Femur (tissue), 1 donor: ENCODE measurements at regions not wholly inside any gene's neighbourhood (a gene's known extent, or its start where the extent isn't known, plus 50 kb on each side); places are given as distances from the start of the nearest gene placed in this dataset.

Experiments used
- DNase-seq: peaks from one replicate; pipeline ENCODE4 v3.0.0-alpha.2; 2017

DNA sequence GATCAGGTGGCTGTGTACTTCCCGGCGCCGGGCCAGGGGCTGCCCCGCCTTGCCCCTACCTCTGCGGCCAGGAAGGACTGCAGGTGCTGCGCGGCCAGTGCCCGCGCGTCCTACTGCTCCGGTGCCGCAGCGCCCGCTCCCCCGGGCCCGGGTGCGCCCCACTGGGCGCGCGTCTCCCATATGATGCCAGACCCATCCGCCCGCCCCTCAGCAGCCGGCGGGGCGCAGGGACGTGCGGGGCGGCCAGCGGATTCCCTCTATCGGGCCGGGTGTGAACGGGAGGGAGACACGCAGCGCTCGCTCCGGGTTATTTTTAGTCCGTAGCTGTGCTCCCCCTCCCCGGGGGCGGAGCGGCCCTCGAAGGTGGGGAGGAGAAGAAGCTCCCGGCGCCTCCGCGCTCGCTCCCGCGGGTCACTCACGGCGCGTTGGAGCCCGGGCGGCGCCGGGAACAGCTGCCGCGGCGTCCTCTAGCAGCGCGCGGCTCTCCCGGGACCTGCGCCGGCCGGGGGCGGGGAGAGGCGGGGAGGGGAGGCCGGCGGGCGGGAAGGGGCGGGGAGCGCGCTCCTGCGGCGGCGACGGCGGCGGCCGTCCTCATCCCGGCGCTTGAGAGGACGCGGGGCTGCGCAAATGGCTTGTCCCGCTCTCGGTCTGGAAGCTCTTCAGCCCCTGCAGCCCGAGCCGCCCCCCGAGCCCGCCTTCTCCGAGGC is 103.6 kb downstream of the UCHL1 start:
- peak; percentile 87 for DNase-seq

DNA sequence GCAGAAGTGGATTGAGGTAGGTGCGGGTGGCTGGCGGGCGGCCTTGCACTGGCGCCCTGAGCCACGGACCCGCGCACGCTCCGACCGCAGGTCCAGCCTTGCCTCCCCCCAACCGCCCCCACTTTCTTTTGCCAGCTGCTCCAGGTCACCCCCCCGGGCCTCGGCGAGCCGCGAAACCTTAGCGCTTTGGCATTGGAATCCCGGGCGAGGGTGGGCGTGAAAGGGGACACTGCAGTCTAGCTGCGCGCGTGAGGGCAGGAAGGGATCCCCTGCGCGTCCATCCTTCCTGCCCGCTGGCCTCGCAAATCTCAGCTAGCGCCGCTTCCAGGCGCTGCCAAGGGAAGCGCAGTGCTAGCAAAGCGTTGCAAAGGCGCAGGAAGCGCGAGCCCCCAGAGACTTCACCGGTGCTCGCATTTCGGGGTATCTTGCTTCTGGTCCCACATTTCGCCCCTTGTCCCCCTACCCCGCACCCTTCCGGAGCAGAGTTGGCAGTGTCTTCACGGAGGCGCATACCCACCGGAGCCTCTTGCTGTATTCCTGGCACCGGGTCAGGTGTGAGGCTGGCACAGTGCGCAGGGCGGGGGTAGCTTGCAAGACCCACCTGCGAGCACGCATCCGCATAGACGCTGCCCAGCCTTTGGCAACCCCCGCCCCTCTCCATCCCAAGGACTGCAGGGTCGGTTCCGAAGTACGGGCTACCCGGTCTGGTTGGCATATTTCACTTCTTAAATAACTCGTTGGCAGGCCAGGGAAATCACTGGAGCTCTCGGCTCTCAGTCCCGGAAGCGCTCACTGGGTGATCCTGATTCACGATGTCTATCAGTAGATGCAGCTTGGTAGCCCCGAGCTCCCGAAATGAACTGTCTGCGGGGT is 104.4 kb downstream of the UCHL1 start:
- DNase-seq = peak; percentile 69

DNA sequence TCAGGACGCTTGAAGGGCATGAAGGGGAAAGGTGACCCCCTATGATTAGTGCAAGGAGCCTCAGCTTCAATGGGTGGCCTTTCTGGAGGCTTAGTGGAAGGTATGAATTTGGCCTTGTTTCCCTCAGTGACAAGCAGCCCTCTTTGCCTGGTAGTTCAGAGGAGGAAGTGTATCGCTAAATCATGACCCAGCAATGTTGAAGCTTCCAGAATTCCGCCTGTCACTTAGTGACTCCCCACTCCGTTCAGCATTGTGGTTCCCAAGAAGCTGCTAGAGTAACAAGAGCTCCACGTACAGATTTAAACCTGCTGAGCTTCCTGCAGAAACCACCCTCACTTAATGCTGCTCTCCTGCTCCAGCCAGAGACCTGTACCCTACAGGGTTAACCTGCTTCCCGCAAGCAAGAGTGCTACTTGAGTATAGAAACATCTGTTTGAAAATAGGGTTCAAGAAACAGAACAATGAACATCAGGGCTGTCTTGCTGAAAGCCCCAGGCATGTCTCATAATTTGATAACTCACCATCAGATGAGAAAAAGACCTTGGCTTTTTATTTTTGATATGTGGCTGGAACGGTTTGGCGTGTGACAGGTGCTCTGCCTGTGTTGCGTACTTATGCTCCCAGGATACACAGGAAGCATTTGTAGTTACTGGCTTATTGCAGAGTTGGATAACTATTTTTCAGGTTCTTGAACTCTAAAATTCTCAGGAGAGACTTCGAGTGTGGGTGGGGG is 105.2 kb downstream of the UCHL1 start:
- DNase-seq = no peak

DNA sequence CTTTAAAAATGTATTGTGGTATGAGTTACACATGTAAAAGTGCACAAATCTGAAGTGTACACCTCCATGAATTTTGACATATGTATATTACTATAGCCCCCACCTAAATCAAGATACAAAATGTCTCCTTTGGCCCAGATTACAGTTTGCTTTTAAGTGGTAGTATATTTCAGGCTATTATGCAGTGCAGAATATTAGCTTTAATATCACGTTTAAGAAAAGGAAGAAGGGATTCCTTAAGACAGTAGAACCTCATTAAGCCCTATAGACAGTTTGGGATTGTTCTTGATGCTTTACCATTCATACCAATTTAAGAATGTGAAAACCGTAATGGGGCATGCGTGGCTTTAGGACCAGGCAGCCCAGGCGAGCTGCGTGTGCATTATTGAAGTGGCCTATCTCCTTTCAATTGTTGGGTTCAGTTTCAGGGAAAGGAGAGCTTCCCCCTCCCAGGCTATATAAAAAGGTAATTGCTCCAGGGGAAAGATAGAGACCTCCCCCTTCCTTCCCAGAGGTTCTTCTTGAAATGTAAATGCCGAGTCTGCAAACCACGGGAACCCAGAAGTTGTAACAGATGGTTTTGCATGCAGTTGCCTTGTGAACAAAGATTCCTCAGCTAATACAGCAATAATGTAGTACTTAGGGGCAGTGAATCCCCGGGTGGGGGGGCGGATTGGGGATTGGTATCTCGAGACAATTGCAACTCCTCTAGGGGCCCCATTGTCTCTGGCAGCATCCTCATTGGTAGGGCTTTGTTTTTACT is 106.1 kb downstream of the UCHL1 start:
- DNase-seq = peak; percentile 38

DNA sequence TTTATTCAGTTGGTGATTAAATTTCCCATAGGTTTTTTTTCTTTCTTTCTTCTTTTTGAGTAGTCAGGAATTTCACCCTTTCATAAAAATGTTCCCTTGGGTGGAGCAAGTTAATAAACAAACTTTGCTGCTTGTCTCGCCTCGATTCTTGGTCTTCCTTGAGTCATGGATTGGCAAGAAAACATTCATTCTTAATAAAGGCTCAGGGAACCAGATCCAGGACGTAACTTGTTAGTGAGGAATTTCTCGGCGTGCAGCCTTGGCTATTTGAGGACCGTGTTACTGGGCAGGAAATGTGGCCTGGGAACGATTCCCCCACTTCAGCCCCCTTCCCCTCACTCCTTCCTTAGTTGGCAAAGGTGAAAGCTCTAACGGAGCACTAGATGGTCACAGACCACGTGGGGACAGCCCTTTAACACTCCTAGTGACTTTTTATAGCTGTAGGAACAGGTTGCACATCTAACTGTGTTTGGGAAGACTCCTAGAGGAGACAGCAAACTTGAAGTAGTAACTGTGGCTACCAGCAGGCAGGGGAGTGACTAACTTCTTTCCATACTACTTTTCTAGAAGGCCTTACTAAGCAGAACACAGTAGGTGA is 106.8 kb downstream of the UCHL1 start:
- DNase-seq = peak; percentile 73

DNA sequence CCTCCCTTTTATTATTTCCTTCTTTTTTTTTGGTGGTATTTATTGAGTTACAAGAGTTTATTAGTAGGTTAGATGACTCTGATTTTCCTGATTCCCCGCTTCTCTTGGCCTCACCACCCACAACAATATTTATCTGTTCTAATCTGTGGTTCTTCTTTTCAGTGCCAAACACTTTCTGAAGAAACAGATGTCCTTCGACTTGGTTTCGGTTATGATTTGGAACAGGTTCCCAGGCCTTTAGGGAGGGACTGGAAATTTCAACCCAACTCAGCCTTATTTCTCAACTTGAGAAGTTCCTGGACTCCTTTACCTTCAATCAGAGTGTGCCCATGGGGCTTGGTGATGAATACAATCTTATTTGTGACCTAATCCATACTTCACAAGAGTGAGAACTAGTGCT is 108.1 kb downstream of the UCHL1 start:
- DNase-seq = no peak

DNA sequence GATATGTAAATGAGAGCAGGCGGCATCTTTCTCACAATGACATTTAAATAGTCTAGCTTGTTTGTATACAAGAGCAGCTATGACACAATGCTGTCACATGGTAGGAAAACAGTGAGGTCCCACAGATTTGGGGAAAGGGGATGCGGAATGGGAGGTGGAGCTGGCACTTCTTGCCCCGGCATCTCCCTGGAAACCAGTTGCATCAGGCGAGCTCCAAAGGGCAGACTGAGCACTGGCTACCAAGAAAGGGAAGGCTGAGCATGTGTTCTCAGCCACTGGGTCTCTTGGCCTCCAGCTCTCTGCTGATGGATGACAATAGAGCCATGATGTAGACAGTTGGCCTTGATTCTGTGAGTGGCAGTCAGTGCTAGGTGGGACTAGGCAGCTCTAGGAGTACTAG is 109.0 kb downstream of the UCHL1 start:
- DNase-seq = no peak

DNA sequence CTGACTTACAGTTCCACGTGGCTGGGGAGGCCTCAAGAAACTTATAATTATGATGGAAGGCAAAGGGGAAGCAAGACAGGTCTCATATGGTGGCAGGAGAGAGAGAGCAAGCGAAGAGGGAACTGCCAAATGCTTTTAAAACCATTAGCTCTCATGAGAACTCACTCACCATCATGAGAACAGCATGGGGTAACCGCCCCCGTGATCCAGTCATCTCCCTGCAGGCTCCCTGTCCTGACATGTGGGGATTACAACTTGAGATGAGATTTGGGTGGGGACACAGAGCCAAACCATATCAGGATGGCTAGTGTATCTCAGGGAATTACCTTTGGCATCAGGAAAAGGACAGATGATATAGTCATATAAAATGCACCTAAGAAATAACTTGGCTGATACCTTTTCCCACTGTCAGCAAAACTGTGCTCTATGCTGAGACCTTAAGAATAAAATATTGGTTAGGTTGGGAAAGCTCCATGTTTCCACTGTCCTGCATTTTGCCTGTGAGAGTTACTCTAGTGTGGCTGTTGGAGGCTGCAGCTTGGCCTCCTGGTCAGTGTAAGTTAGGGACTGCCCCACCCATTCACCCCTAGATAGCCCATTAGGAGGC is 110.3 kb downstream of the UCHL1 start:
- DNase-seq = no peak

DNA sequence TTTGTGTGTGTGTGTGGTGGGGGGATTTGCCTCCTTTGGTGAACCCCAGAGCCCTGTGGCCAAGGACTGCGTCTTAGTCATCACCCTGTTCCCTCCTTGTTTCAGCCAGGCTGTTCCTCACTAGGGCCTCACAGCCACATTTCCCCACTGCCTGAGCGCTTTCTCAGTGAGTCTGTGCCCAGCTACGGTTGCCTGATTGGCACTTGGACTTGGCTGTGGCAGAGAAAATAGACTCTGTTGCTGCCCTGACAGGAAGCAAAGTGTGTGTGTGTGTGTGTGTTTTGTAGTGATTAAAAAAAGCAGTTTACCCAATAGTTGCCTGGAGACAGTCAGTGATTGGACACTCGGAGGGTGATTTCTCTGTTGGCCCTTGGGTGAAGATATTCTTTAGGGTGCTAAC is 113.0 kb downstream of the UCHL1 start:
- DNase-seq = peak; percentile 54

DNA sequence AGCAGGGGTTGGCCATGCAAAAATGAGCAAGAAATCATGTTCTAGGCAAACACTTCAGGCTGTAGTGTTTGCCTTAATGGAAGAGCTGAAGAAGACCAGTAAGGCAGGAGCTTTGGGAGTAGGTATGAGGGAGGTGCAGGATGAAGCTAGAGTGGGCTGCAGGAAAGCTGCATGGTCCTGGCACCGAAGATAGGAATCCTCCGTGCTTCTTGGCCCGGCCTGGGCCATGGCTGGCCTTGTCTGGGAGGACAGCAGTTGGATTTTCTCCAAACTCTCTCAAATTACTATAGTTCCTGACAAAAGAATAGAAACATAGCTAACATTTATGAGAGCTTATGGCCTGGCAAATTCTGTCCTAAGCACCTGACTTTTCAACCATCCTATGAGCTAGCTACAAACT is 116.5 kb downstream of the UCHL1 start:
- no peak for DNase-seq

DNA sequence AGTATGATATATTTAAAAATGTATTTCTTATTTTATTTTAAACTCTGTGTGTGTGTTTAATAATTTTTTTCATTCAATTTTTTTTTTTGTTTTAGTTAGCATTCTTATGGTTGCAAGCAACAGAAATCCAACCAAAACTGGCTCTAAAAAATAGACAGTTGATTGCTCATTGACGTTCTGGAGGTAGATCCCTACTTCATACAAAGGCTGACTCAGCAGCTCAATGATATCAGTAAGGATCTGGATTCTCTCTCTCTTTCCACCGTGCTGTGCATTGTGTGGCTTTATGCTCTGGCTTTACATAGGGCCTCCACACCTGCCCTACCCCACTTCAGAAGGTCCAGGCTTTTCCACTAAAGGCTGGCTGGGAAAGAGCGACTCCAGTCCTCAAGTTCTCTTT is 117.8 kb downstream of the UCHL1 start:
- no peak for DNase-seq

DNA sequence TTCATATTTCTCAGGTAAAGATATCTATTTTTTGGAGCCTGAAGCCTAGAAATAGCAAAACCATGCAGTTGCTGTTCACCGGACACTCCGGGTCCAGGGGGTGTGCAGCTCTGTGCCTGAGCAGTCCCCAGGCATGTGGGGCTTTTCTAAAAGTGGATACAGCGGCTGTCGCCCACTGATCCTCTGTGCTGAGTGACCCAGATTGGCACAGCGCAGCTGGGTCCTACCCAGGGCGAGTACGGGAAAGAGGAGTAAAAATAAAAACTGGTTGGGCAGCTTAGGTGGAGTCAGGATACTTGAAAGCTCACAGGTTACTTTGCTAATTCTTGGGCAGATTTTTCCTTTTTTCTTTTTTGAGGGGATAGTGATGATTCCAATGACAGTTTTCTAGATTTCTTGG is 118.8 kb downstream of the UCHL1 start:
- peak; percentile 56 for DNase-seq

DNA sequence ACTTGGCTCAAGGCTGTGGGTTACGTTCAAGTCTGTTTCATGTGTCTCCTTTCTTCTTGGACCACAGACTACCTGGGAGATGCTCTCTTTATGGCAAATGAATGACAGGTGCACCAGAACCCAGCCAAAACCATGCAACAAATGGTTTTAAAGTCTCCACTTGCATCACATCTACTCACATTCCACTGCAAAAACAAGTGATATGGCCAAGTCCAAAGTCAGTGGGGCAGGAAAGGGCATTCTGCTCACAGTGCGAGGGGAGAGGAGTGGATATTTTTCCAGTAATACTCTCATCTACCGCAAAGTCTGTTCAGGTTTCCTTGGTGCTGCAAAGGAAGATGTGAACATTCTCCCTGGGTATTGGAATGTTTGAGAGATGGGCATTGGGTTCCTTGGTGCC is 120.5 kb downstream of the UCHL1 start:
- no peak for DNase-seq

DNA sequence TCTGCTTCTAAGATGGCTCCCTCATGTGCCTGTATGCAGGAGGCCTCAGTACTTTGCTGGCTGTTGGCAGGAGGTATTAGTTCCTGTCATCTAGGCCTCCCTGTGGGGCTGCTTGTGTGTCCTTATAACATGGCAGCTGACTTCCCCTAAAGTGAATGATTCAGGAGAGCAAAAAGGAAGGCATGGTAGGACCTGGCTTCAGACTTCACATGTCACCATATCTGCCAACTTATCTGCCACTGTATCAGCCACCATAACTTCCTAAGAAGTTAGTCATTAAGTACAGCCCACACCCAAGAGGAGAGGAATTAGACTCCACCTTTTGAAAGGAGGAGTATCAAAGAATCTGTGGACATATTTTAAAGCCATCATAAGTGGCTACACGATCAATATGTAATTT is 122.5 kb downstream of the UCHL1 start:
- no peak for DNase-seq

DNA sequence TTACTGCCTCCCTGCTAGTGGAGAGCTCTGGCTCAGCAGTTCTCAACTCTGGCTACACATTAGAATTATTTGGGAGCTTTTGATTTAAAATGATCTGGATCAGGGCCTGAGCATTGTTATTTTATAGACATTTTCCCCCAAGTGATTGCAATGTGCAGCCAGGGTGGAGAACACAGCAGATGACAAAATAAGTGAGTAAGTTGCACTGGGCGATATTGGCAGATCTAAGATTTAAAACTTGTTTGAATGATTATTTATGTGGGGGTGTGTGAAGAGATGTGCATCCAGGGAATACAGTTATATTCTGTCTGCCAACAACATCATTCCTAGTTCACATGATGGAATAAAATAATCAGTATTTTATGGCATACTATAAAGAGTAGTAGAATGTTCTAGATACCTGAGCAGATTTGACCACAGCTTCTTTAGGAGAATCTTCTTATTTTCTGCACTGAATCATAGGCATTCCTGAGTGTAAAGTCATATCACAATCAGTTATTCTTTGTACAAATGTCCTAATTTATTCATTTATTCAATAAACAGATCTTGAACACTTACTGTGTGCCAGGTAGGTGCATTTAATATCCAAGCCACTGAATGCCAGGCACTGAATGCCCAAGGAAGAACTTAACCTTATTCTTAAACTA is 123.9 kb downstream of the UCHL1 start:
- DNase-seq = no peak

DNA sequence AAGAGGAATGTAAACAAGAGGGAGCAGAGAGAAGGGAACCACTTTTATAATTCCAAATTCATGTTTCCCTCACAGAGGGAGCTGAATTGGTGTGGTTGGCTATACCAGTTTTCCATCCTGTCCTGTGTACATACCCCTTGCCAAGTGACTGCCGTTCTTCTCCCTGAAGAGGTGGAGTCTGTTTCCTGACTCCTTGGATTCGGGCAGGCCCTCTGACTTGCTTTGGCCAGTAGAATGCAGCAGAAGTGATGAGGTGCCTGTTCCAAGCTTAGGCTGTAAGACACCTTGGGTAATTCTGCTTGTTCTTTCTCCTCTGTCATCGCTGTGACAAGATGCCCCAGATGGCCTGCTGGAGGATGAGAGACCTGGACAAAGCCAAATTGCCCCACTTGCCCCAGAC is 124.7 kb downstream of the UCHL1 start:
- DNase-seq = no peak

DNA sequence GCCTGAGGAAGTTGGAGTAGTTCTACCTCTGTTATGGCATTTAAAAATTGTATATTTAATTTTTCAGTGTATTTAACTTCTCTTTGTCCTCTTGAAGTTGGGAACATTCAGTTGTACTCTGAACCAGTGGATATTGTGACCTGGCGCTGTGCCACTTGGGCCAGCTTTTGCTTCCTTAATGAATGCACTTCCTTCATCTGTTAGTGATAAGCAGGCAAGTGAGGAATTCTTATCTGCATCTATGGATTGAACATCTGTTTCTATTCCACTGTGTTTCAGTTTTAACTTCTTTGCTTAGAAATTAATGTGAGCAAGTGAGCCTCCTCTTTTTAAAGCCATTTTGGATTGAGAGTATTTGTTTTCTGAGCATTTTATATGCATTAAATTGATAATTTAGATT is 128.3 kb downstream of the UCHL1 start:
- DNase-seq = peak; percentile 62

DNA sequence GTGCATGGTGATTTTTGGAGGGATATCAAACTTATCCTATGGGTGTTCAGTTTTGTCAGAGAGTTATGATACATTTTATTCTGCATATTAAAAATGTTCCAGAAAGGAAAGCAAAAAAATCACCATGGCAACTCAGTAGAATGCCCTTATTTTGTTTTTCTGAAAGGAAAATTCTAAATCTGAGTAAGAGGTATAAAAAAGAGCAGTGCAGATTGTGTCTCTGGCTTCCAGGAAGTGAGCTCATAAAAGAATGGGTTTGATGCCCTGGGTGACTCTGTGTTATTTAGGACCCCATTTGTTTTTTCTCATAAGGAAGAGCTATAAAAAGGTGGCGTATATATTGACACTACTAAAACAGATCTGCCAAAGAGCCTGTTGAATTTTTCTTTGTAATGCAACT is 128.8 kb downstream of the UCHL1 start:
- no peak for DNase-seq

DNA sequence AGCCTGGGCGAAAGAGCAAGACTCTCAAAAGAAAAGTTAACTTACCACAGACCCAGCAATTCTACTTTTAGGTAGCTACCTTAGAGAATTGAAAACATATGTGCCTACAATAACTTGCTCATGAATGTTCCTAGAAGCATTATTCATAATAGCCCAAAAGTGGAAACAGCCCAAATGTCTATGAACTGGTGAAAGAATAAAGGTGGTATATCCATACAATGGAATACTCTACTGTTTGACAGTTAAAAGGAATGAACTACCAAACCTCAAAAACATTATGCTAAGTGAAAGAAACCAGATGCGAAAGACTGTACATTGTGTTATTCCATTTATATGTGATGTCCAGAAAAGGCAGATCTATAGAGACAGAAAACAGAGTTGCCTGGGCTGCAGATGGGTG is 131.4 kb downstream of the UCHL1 start:
- DNase-seq = no peak

DNA sequence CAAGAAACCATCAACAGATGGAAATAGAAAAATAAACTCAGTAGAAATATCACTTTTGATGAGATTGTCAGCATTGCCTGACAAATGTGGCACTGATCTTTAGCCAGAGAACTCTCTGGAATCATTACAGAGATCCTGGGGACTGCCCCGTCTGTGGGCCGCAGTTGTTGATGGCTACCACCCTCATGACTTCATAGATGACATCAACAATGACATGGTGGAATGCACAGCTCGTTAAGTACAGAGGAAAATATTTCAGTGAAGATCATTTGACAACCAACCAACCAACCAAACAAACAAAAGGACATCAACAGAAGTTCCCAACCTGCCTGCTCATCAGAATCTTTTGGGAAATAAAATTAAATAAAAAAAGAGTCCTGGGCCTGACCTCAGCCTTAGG is 132.6 kb downstream of the UCHL1 start:
- no peak for DNase-seq

DNA sequence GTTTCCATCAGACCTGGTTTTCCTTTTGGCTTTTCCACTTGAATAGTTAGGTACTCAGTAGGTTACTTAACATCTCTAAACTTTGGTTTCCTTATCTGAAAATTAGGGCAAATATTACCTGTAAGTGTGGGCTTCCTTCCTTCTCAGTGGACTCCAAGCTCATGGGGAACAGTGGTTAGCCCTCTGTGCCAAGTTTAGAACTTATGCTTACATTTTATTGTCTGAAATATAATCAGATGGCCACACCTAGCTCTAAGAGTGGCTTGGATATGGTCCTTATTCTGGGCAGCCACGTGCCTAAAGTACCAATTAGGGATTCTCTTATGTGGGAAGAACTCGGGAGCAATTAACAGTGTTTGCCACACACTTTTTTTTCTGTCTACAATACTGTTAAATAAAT is 133.9 kb downstream of the UCHL1 start:
- DNase-seq = no peak

DNA sequence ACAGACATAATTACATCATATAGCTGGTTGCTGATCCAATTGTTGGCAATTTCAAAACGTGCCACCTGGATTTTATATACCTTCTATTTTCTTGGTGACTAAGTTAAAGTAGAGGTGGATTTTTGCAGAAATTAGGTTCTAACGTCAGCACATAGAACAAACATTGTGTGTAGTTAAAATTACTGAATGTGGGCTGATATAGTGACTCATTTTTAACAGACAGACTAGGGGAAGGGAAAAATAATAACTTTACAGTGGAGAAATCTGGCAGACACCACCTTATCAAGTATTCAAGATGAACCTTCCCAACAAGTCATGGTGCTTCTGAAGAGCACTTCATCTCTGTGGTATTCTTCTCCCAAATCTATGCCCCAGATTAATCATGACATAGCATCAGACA is 134.5 kb downstream of the UCHL1 start:
- no peak for DNase-seq
